NB4 (cell line): ENCODE measurements at regions not wholly inside any gene's neighbourhood (a gene's known extent, or its start where the extent isn't known, plus 50 kb on each side); places are given as distances from the start of the nearest gene placed in this dataset.

Experiments used
- DNase-seq: peaks from one replicate; pipeline ENCODE4 v3.0.0; 2010; ENCODE audit warnings: low read depth
- H3K4me3 ChIP-seq: one replicate; pipeline ENCODE4 v1.5.1; 2011; ENCODE audit warnings: mild to moderate bottlenecking, low read depth, low read length, moderate library complexity
- MYC ChIP-seq: IDR thresholded peaks from 2 replicates; pipeline ENCODE4 v1.6.1; 2011; ENCODE audit warnings: low read depth, low read length
- POLR2A ChIP-seq: IDR thresholded peaks from 2 replicates; pipeline ENCODE4 v1.6.1; 2011; ENCODE audit warnings: mild to moderate bottlenecking; ENCODE audit not compliant: insufficient read length; ENCODE audit errors: extremely low read depth
- TF ChIP-seq, protein P1 (sequence below): IDR thresholded peaks from 2 replicates; pipeline ENCODE4 v1.6.1; 2011; ENCODE audit warnings: low read depth, low read length
- TF ChIP-seq, protein P2 (sequence below): IDR thresholded peaks from one replicate; pipeline ENCODE4 v1.5.1; 2012; ENCODE audit warnings: low read depth, low read length

GRCh38 chr6:154925130-154925529 lies 70.0 kb upstream of the TIAM2 start:
- DNase-seq: no peak
- TF ChIP-seq, protein P1, sequence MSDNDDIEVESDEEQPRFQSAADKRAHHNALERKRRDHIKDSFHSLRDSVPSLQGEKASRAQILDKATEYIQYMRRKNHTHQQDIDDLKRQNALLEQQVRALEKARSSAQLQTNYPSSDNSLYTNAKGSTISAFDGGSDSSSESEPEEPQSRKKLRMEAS: no peak
- TF ChIP-seq POLR2A: no peak
- TF ChIP-seq, protein P2, sequence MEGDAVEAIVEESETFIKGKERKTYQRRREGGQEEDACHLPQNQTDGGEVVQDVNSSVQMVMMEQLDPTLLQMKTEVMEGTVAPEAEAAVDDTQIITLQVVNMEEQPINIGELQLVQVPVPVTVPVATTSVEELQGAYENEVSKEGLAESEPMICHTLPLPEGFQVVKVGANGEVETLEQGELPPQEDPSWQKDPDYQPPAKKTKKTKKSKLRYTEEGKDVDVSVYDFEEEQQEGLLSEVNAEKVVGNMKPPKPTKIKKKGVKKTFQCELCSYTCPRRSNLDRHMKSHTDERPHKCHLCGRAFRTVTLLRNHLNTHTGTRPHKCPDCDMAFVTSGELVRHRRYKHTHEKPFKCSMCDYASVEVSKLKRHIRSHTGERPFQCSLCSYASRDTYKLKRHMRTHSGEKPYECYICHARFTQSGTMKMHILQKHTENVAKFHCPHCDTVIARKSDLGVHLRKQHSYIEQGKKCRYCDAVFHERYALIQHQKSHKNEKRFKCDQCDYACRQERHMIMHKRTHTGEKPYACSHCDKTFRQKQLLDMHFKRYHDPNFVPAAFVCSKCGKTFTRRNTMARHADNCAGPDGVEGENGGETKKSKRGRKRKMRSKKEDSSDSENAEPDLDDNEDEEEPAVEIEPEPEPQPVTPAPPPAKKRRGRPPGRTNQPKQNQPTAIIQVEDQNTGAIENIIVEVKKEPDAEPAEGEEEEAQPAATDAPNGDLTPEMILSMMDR: no peak
- H3K4me3 ChIP-seq: no peak overlapping the region

DNA sequence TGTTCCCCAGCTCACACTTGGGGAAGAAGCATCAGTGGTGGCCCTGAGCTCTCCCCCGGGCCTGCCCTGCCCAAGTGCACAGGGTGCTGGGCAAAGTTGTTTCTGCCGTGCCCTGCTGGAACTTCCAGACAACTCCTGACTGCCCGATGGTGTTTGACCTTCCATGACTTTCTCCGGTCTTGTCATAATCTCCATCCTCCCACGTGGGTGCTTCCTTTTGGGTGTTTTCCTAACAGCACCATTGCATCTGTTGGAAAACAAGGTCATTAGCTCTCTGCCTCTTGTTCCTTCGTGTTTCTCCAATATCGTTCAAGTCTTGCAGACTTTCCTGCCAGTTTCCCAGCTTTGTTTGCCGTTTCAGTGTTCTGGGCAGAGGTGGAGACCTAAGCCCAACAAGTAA lies 68.7 kb upstream of the TIAM2 start:
- TF ChIP-seq POLR2A (no peak), MYC (no peak)
- TF ChIP-seq, protein P1: no peak
- TF ChIP-seq, protein P2: no peak
- H3K4me3 ChIP-seq: no peak overlapping the region
- no peak for DNase-seq

DNA sequence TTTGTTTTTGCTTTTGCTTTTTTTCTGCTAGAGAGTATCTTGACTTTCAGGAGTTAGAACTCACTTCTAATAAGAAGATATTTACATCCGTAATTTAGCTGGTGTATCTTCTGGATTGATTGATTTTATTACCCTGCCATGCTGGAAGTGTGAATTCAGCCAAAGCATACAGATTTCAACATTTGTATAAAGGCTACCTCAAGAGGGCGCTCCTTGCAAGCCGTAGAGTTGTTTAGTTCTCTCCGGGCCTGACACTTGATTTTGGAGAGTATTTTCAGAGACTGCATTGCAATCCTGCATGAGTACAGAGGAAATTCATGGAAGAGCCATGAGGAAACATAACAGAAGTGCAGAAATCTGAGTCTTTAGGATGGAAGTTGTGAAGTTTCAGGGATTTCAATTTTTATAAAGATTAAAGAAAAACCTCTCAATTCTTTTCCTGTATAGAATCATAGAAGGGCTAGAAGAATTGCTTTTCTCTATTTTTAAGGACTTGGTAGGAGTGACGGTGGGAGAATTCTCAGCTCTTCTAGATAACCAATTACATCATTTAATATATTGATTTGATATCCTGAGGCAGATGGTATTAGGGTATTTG lies 66.7 kb upstream of the TIAM2 start:
- H3K4me3 ChIP-seq: no peak overlapping the region
- TF ChIP-seq, protein P1: no peak
- TF ChIP-seq POLR2A (no peak), MYC (peak; percentile 36; the same call in 1 of the 2 replicates)
- TF ChIP-seq, protein P2: peak; percentile 79
- peak; percentile 72 for DNase-seq

DNA sequence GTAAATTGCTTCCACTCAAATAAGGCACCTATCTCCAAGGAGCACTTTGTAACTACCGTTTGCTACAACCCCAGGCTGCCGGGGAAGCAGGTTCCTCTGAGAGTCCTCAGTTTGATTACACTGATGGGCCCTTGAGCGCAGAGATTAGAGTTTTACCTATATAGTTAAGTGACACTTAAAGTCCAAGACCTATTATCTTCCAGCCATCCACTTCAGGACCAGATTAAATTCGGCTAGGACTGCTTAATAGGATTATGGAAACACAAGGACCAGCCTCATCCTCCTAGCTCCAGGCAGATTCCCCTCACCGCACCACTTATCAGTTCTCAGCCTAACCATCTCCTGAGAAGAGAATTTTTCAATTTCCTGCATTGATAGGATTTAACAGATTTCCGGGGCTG lies 64.7 kb upstream of the TIAM2 start:
- H3K4me3 ChIP-seq: no peak overlapping the region
- DNase-seq: no peak
- TF ChIP-seq, protein P1: no peak

DNA sequence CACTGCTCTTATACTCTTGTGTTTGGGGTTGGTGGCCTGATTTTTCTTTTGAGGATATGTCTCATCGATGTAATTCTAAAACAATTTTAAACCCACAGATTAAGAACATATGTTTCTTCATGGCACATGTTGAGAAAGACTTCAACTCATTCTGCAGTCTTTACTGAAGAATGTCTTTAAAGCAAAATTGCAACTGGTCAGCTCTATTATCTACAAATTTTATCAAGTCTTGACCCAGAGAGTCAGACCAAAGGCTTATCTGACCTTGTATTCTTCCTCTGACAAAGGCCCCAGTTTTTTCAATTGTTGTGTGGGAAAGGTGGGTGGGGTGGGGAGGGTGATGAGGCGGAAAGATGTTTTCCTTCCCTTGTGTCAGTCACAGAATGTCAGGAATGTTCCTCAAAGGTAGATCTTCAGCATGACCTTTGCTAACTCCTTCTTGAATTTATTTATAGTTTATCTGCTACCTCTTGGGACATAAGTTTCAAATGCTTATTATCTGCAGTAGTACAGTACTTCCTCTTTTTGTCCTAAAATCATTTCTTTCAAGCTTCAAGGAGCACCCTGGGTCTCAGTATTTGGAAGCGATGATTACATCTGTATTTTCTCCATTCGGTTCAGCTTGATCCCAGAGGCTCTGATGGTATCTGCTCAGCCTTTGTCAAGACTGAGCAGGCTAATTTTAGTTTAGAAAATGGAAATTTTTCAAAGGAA lies 63.2 kb upstream of the TIAM2 start:
- DNase-seq: peak; percentile 22
- no peak for TF ChIP-seq POLR2A
- no peak for TF ChIP-seq MYC
- no peak overlapping the region for H3K4me3 ChIP-seq

- DNase-seq: peak; percentile 33
- TF ChIP-seq POLR2A (no peak), MYC (no peak)
- TF ChIP-seq, protein P1: no peak
- TF ChIP-seq, protein P2: no peak
- H3K4me3 ChIP-seq: no peak overlapping the region
These were observed 62.5 kb upstream of the TIAM2 start for GRCh38 chr6:154932515-154933027.
